SK-N-SH (cell line): ENCODE measurements at regions not wholly inside any gene's neighbourhood (a gene's known extent, or its start where the extent isn't known, plus 50 kb on each side); places are given as distances from the start of the nearest gene placed in this dataset.

Source experiments
- CTCF ChIA-PET: fragments of 300-600, 350-600 bp; formaldehyde crosslinking; extraction: SDS; loops from one replicate; lab custom pipeline; 2021; lab: Yijun Ruan, JAX
- POLR2A ChIA-PET: fragments of 350-600 bp; sonication (Branson Sonifier 250); formaldehyde crosslinking; extraction: SDS; loops from one replicate; lab custom pipeline; 2020; ENCODE audit warnings: antibody characterized with exemption, inconsistent platforms; lab: Yijun Ruan, JAX
- DNase-seq: peaks from one replicate; pipeline ENCODE4 v3.0.0; 2012
- H2AFZ ChIP-seq: fragments of 200-600 bp; sonication (generic); 2 replicates; pipeline ENCODE4 v1.8.1; 2016; ENCODE audit warnings: antibody characterized with exemption, mild to moderate bottlenecking, low read depth
- H3F3A ChIP-seq: fragments of 200-600 bp; sonication (generic); replicated peaks from 2 replicates; pipeline ENCODE3; 2016; ENCODE audit warnings: antibody characterized with exemption, mild to moderate bottlenecking; ENCODE audit not compliant: insufficient read depth
- H3K27ac ChIP-seq, 2 experiments: fragments of 200-500 bp in 1 of 2; fragments of 200-600 bp in 1 of 2; sonication (Bioruptor generic) in 1 of 2; sonication (generic), shearing (Covaris generic) in 1 of 2; 2 replicates each; pipeline versions ENCODE4 v1.5.1 to v1.6.1; 2014 to 2016; ENCODE audit warnings: low read depth in 2 of 2, inconsistent platforms in 1 of 2, low read length in 1 of 2, mild to moderate bottlenecking in 1 of 2, mixed read lengths in 1 of 2
- H3K27me3 ChIP-seq: fragments of 200-600 bp; sonication (generic), shearing (Covaris generic); 2 replicates; pipeline ENCODE4 v1.6.1; 2016; ENCODE audit warnings: mixed run types; ENCODE audit not compliant: insufficient read depth
- H3K36me3 ChIP-seq, 2 experiments: fragments of 200-500 bp in 1 of 2; fragments of 200-600 bp in 1 of 2; sonication (Bioruptor generic) in 1 of 2; sonication (generic) in 1 of 2; replicated peaks in 1 of 2; 2 replicates each; pipeline versions ENCODE3 to v1.5.1; 2014 to 2016; ENCODE audit warnings: low read length in 1 of 2, mild to moderate bottlenecking in 1 of 2; ENCODE audit not compliant: insufficient read depth in 2 of 2, control insufficient read depth in 1 of 2
- H3K4me1 ChIP-seq, 2 experiments: fragments of 200-500 bp in 1 of 2; fragments of 200-600 bp in 1 of 2; sonication (Bioruptor generic) in 1 of 2; sonication (generic), shearing (Covaris generic) in 1 of 2; 2 replicates each; pipeline versions ENCODE4 v1.5.1 to v1.6.1; 2014 to 2016; ENCODE audit warnings: low read depth in 1 of 2, low read length in 1 of 2, mixed run types in 1 of 2; ENCODE audit not compliant: insufficient read depth in 2 of 2, control insufficient read depth in 1 of 2
- H3K4me2 ChIP-seq: fragments of 200-600 bp; sonication (generic), shearing (Covaris generic); 2 replicates; pipeline ENCODE4 v1.6.1; 2017; ENCODE audit warnings: mixed run types
- H3K4me3 ChIP-seq, 2 experiments: fragments of 200-500 bp in 1 of 2; fragments of 200-600 bp in 1 of 2; sonication (Bioruptor generic) in 1 of 2; sonication (generic), shearing (Covaris generic) in 1 of 2; 2 replicates each; pipeline versions ENCODE4 v1.5.1 to v1.8.1; 2014 to 2016; ENCODE audit warnings: low read depth in 2 of 2, inconsistent platforms in 1 of 2, low read length in 1 of 2, mild to moderate bottlenecking in 1 of 2, mixed read lengths in 1 of 2, moderate library complexity in 1 of 2
- H3K79me2 ChIP-seq: fragments of 200-600 bp; sonication (generic); 2 replicates; pipeline ENCODE4 v1.8.1; 2017; ENCODE audit warnings: mild to moderate bottlenecking; ENCODE audit not compliant: insufficient read depth
- H3K9ac ChIP-seq: fragments of 200-600 bp; sonication (generic); 2 replicates; pipeline ENCODE4 v1.6.1; 2017; ENCODE audit warnings: mixed run types
- H3K9me2 ChIP-seq: fragments of 200-600 bp; sonication (generic); 2 replicates; pipeline ENCODE4 v1.6.1; 2017; ENCODE audit warnings: mixed run types
- H3K9me3 ChIP-seq: fragments of 200-600 bp; sonication (generic); 2 replicates; pipeline ENCODE4 v1.6.1; 2017; ENCODE audit warnings: mixed run types, mild to moderate bottlenecking, moderate library complexity
- H4K20me1 ChIP-seq: fragments of 200-600 bp; sonication (generic); 2 replicates; pipeline ENCODE4 v1.6.1; 2017; ENCODE audit warnings: mild to moderate bottlenecking, mixed run types; ENCODE audit not compliant: insufficient read depth
- CHD2 ChIP-seq: fragments of 150-350 bp; IDR thresholded peaks from 2 replicates; pipeline ENCODE4 v1.6.1; 2018; ENCODE audit warnings: low read length; ENCODE audit not compliant: partially characterized antibody
- ELF1 ChIP-seq: IDR thresholded peaks from 2 replicates; pipeline ENCODE4 v1.4.0; 2012
- FOSL2 ChIP-seq: IDR thresholded peaks from 2 replicates; pipeline ENCODE4 v1.4.0; 2012; ENCODE audit warnings: low read depth, mild to moderate bottlenecking, moderate library complexity, borderline replicate concordance
- FOXJ3 ChIP-seq: sonication (generic); formaldehyde crosslinking; IDR thresholded peaks from 2 replicates; pipeline ENCODE4 v1.5.1; 2020; ENCODE audit warnings: mild to moderate bottlenecking, missing genetic modification reagents
- GATA2 ChIP-seq: sonication (generic); formaldehyde crosslinking; IDR thresholded peaks from 2 replicates; pipeline ENCODE4 v1.5.0; 2020; ENCODE audit warnings: mild to moderate bottlenecking, missing genetic modification reagents
- MAX ChIP-seq: IDR thresholded peaks from 2 replicates; pipeline ENCODE4 v1.4.0; 2012; ENCODE audit warnings: low read depth
- MEF2A ChIP-seq: IDR thresholded peaks from 2 replicates; pipeline ENCODE4 v1.4.0; 2012; ENCODE audit warnings: low read depth, borderline replicate concordance
- NRF1 ChIP-seq: IDR thresholded peaks from 2 replicates; pipeline ENCODE4 v1.6.1; 2012; ENCODE audit warnings: low read depth, mild to moderate bottlenecking, low read length
- RAD21 ChIP-seq: IDR thresholded peaks from 2 replicates; pipeline ENCODE4 v1.6.1; 2012; ENCODE audit warnings: mild to moderate bottlenecking, low read length
- RCOR1 ChIP-seq: fragments of 150-350 bp; IDR thresholded peaks from 2 replicates; pipeline ENCODE4 v1.6.1; 2017; ENCODE audit warnings: antibody characterized with exemption, low read length
- REST ChIP-seq: IDR thresholded peaks from 2 replicates; pipeline ENCODE4 v1.6.1; 2012; ENCODE audit warnings: mild to moderate bottlenecking, low read depth, low read length, moderate library complexity
- SIN3A ChIP-seq: IDR thresholded peaks from 2 replicates; pipeline ENCODE4 v1.6.1; 2012; ENCODE audit warnings: low read depth, mild to moderate bottlenecking, low read length, moderate library complexity, borderline replicate concordance
- SMC3 ChIP-seq: IDR thresholded peaks from 2 replicates; pipeline ENCODE4 v1.6.1; 2012; ENCODE audit warnings: low read depth, low read length, improper control_type of control experiment
- TAF1 ChIP-seq: IDR thresholded peaks from 2 replicates; pipeline ENCODE4 v1.6.1; 2012; ENCODE audit warnings: low read depth, mild to moderate bottlenecking, low read length, moderate library complexity, borderline replicate concordance
- TCF12 ChIP-seq: IDR thresholded peaks from 2 replicates; pipeline ENCODE4 v1.4.0; 2012
- WGBS: methylation state at CpG from one replicate; pipeline ENCODE4 v1.1.6; 2017; ENCODE audit warnings: low lambda C conversion rate; 5-methylcytosine and 5-hydroxymethylcytosine counted together

- no peaks in the 10 kb centered on the region for H3K79me2 ChIP-seq
- no peak for DNase-seq
- H4K20me1 ChIP-seq = no peaks in the 10 kb centered on the region
- no peaks in the 10 kb centered on the region for H3K9me2 ChIP-seq
- ChIA-PET CTCF (interaction anchor here (0.6 kb wide), 1 partner anchor 19 kb away, joined by 3 read pairs; no protein-coding TSS in a partner anchor), POLR2A (no interaction called here)
- H3K27me3 ChIP-seq = peaks cover 49% of the 10 kb centered on the region
- peaks cover 0 to 6% of the 10 kb centered on the region in 2 experiments; a peak in 1 of 4 replicates for H3K4me1 ChIP-seq
- TF ChIP-seq TCF12 (no peak), RAD21 (no peak), CHD2 (no peak), SIN3A (no peak), MEF2A (no peak), RCOR1 (no peak), ELF1 (no peak), NRF1 (no peak), GATA2 (CRISPR knock-in tag) (no peak), MAX (no peak), REST (no peak), TAF1 (no peak), SMC3 (no peak), FOSL2 (no peak)
- no peak overlapping the region for H3K9ac ChIP-seq
- no peak overlapping the region for H3K4me3 ChIP-seq
- no peaks in the 10 kb centered on the region for H3F3A ChIP-seq
- no peaks in the 10 kb centered on the region for H3K36me3 ChIP-seq
- no peak overlapping the region for H3K27ac ChIP-seq
- no peak overlapping the region for H2AFZ ChIP-seq
- H3K9me3 ChIP-seq = no peaks in the 10 kb centered on the region
- H3K4me2 ChIP-seq = no peak overlapping the region
- WGBS = 33% methylated on average over 5 of the region's 5 CpGs
These were observed 282.7 kb upstream of the TNRC6C start for GRCh38 chr17:77675816-77676215.

GRCh38 chr17:77676237-77676661 is 282.3 kb upstream of the TNRC6C start:
- CTCF ChIA-PET = interaction anchor here (0.6 kb wide), 1 partner anchor 20 kb away, joined by 3 read pairs; no protein-coding TSS in a partner anchor
- no peaks in the 10 kb centered on the region for H4K20me1 ChIP-seq
- H2AFZ ChIP-seq = no peak overlapping the region
- H3K27me3 ChIP-seq = peaks cover 49% of the 10 kb centered on the region
- peaks cover 0 to 6% of the 10 kb centered on the region in 2 experiments; a peak in 1 of 4 replicates for H3K4me1 ChIP-seq
- H3K9me3 ChIP-seq = no peaks in the 10 kb centered on the region
- H3K79me2 ChIP-seq = no peaks in the 10 kb centered on the region
- TF ChIP-seq FOXJ3 (CRISPR knock-in tag) = no peak
- POLR2A ChIA-PET = no interaction called here
- H3K9ac ChIP-seq = no peak overlapping the region
- H3K27ac ChIP-seq = no peak overlapping the region
- H3K36me3 ChIP-seq = no peaks in the 10 kb centered on the region
- no peak overlapping the region for H3K4me2 ChIP-seq
- WGBS = 41% methylated on average over 23 of the region's 23 CpGs
- H3F3A ChIP-seq = no peaks in the 10 kb centered on the region
- DNase-seq = no peak
- no peaks in the 10 kb centered on the region for H3K9me2 ChIP-seq
- H3K4me3 ChIP-seq = no peak overlapping the region
